ENCODE measurements at regions not wholly inside any gene's neighbourhood (a gene's known extent, or its start where the extent isn't known, plus 50 kb on each side); places are given as distances from the start of the nearest gene placed in this dataset.

DNA sequence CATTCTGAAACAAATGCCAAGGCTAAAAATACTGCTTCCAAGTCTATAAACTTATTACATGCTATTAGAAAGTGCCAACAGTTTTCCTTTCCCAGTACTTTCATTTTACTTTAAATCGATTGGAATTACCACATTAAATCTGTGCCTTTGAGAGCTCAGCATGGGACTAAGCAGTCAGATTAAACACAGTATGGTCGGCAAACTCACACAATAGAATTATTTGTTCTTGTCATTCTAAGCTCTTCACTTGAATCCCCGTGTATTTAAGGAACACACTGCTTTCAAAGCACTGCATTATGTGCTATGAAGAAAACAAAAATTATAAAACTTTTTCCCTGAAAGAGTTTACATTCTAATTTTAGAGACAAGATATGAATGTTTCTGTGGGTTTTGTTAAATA, 444.4 kb upstream of the SLC39A10 start:
- Histone ChIP-seq H3K79me2 (ENCODE audit: low read depth) (no peaks in the 10 kb centered on the region), H3K4me2 (no peak overlapping the region), H3K27me3 (ENCODE audit: insufficient read depth, low read depth) (no peaks in the 10 kb centered on the region), H3K9me2 (ENCODE audit: insufficient read depth) (no peaks in the 10 kb centered on the region), H4K20me1 (ENCODE audit: insufficient read depth) (no peaks in the 10 kb centered on the region), H3K27ac (no peak overlapping the region), H2AFZ (no peak overlapping the region), H3K9me3 (ENCODE audit: insufficient read depth, low read depth) (no peaks in the 10 kb centered on the region), H3F3A (ENCODE audit: insufficient read depth, low read depth) (no peaks in the 10 kb centered on the region), H3K36me3 (ENCODE audit: low read depth) (no peaks in the 10 kb centered on the region), H3K4me1 (replicated peaks; ENCODE audit: insufficient read depth) (no peaks in the 10 kb centered on the region), H3K4me3 (no peak overlapping the region)
- DNase-seq: no peak
- no TSS peak for BruUV-seq (replicated peaks)
- CTCF ChIA-PET: no interaction called here
- intact Hi-C loops (cut with micrococcal nuclease; ENCODE audit: unreplicated experiment): no loop called here
- POLR2A ChIA-PET (ENCODE audit: unreplicated experiment): no interaction called here
- TF ChIP-seq EZH2 (IDR thresholded peaks at IDR 0.05; ENCODE audit: low read depth): no peak
- TF ChIP-seq, protein P1, sequence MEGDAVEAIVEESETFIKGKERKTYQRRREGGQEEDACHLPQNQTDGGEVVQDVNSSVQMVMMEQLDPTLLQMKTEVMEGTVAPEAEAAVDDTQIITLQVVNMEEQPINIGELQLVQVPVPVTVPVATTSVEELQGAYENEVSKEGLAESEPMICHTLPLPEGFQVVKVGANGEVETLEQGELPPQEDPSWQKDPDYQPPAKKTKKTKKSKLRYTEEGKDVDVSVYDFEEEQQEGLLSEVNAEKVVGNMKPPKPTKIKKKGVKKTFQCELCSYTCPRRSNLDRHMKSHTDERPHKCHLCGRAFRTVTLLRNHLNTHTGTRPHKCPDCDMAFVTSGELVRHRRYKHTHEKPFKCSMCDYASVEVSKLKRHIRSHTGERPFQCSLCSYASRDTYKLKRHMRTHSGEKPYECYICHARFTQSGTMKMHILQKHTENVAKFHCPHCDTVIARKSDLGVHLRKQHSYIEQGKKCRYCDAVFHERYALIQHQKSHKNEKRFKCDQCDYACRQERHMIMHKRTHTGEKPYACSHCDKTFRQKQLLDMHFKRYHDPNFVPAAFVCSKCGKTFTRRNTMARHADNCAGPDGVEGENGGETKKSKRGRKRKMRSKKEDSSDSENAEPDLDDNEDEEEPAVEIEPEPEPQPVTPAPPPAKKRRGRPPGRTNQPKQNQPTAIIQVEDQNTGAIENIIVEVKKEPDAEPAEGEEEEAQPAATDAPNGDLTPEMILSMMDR (conservative IDR thresholded peaks at IDR 0.05): no peak

DNA sequence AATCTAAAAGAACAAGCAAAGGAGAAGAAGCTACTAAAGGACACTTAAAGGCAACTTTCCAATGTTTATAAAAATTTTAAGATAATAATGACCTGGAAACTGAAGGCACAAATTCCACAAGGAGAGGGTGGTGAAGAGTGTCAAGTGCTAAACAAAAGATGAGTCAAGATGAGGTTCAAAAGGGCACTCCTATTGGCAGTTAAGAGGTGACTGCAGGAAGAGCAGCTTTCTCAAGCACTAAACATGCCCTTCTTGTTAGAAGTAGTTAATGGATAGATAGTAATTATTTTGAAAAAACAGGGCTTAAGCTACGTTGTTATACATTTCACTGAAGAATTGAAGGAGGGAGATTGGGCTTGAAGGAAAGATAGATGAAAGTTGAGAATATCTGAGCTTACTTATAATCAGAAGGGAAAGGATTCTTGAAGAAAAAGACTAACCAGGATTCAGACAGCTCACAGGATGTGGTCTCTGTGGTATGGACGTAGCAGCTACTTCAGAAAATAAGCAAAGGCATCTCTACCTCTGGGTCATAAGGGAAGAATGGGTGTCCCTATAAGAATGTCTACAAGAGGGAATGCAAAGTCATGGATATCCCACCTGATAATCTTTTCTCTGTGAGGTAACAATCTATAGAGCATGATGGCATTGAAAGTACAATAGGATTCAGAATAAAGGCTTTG, 454.7 kb upstream of the SLC39A10 start:
- no peaks in the 10 kb centered on the region for H3K9me2 ChIP-seq (ENCODE audit: insufficient read depth)
- H4K20me1 ChIP-seq (ENCODE audit: insufficient read depth): no peaks in the 10 kb centered on the region
- no peak overlapping the region for H2AFZ ChIP-seq
- ChIA-PET CTCF (no interaction called here), POLR2A (ENCODE audit: unreplicated experiment) (no interaction called here)
- no peaks in the 10 kb centered on the region for H3K4me1 ChIP-seq (replicated peaks; ENCODE audit: insufficient read depth)
- DNase-seq: no peak
- H3K27ac ChIP-seq: no peak overlapping the region
- H3K9me3 ChIP-seq (ENCODE audit: insufficient read depth, low read depth): no peaks in the 10 kb centered on the region
- no TSS peak for BruUV-seq (replicated peaks)
- intact Hi-C loops (cut with micrococcal nuclease; ENCODE audit: unreplicated experiment): no loop called here
- H3K79me2 ChIP-seq (ENCODE audit: low read depth): no peaks in the 10 kb centered on the region
- TF ChIP-seq, protein P1 (conservative IDR thresholded peaks at IDR 0.05): no peak
- TF ChIP-seq EZH2 (IDR thresholded peaks at IDR 0.05; ENCODE audit: low read depth): no peak
- H3K4me2 ChIP-seq: no peak overlapping the region
- H3K36me3 ChIP-seq (ENCODE audit: low read depth): no peaks in the 10 kb centered on the region
- H3K27me3 ChIP-seq (ENCODE audit: insufficient read depth, low read depth): no peaks in the 10 kb centered on the region
- no peak overlapping the region for H3K4me3 ChIP-seq
- H3F3A ChIP-seq (ENCODE audit: insufficient read depth, low read depth): no peaks in the 10 kb centered on the region

DNA sequence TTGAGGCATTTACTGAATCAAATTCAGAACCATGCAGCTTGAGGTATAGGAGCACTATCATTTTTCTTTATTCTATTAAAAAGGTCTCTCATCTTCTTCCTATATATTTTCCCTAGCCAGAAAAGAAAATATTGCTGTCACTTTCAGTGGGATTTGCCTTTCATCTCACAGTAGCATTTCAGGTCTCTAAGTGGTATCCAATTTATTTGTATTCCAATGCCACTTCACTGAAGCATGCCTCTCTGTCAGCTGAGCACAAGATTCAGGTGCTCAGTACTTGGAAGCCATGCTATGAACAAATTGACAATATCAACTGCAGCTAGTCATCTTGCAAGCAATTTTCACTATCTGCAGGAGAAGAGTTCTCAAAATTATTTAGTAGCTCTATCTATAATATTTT, 457.2 kb upstream of the SLC39A10 start:
- Histone ChIP-seq H3K9me2 (ENCODE audit: insufficient read depth) (no peaks in the 10 kb centered on the region), H3K27me3 (ENCODE audit: insufficient read depth, low read depth) (no peaks in the 10 kb centered on the region), H4K20me1 (ENCODE audit: insufficient read depth) (no peaks in the 10 kb centered on the region), H3K36me3 (ENCODE audit: low read depth) (no peaks in the 10 kb centered on the region), H3K4me1 (replicated peaks; ENCODE audit: insufficient read depth) (no peaks in the 10 kb centered on the region), H3K27ac (no peak overlapping the region), H2AFZ (no peak overlapping the region), H3K79me2 (ENCODE audit: low read depth) (no peaks in the 10 kb centered on the region), H3K4me2 (no peak overlapping the region), H3K9me3 (ENCODE audit: insufficient read depth, low read depth) (no peaks in the 10 kb centered on the region), H3K4me3 (no peak overlapping the region), H3F3A (ENCODE audit: insufficient read depth, low read depth) (no peaks in the 10 kb centered on the region)
- ChIA-PET POLR2A (ENCODE audit: unreplicated experiment) (no interaction called here), CTCF (no interaction called here)
- no peak for TF ChIP-seq EZH2 (IDR thresholded peaks at IDR 0.05; ENCODE audit: low read depth)
- TF ChIP-seq, protein P1 (conservative IDR thresholded peaks at IDR 0.05): no peak
- no TSS peak for BruUV-seq (replicated peaks)
- intact Hi-C loops (cut with micrococcal nuclease; ENCODE audit: unreplicated experiment): no loop called here
- no peak for DNase-seq

Data from PC-9 (cell line).